Astrocyte of the spinal cord (primary cell): ENCODE measurements at regions not wholly inside any gene's neighbourhood (a gene's known extent, or its start where the extent isn't known, plus 50 kb on each side); places are given as distances from the start of the nearest gene placed in this dataset.

ENCODE experiments used
- DNase-seq: peaks from one replicate; pipeline ENCODE4 v3.0.0; 2011; ENCODE audit warnings: low read depth, low spot score
- H3K4me3 ChIP-seq: 2 replicates; pipeline ENCODE4 v1.5.1; 2011; ENCODE audit warnings: low read depth, mild to moderate bottlenecking, low read length, moderate library complexity
- in situ Hi-C: cut with HindIII; loops from 2 replicates; pipeline ENCODE4 v1.10.0; 2017; ENCODE audit warnings: low sequenced_read_pairs
- TF ChIP-seq, protein P1 (sequence below): IDR thresholded peaks from 2 replicates; pipeline ENCODE4 v1.5.1; 2012; ENCODE audit warnings: low read depth, mild to moderate bottlenecking, low read length, inconsistent platforms

DNA sequence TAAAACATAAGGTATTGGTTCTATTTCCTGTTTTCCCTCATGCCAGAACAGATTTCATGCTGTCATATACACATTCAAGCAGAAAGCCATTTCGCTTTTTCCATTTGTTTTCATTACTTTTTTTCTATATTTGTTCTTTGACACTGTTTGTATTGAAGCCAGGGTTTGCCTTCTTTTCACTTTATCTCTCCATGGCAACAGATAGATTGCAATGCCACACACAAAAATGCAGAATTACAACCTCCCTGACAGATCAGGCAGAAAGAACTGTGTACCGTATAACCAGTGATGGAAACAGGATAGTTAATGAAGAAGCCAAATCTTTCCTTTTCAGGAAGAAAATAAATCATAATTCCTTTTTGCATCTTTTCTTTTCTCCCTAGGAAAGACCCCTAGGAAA lies 103.0 kb upstream of the PCGF5 start:
- no peak for DNase-seq
- no peak overlapping the region for H3K4me3 ChIP-seq
- in situ Hi-C loops: no loop called here
- TF ChIP-seq, protein P1, sequence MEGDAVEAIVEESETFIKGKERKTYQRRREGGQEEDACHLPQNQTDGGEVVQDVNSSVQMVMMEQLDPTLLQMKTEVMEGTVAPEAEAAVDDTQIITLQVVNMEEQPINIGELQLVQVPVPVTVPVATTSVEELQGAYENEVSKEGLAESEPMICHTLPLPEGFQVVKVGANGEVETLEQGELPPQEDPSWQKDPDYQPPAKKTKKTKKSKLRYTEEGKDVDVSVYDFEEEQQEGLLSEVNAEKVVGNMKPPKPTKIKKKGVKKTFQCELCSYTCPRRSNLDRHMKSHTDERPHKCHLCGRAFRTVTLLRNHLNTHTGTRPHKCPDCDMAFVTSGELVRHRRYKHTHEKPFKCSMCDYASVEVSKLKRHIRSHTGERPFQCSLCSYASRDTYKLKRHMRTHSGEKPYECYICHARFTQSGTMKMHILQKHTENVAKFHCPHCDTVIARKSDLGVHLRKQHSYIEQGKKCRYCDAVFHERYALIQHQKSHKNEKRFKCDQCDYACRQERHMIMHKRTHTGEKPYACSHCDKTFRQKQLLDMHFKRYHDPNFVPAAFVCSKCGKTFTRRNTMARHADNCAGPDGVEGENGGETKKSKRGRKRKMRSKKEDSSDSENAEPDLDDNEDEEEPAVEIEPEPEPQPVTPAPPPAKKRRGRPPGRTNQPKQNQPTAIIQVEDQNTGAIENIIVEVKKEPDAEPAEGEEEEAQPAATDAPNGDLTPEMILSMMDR: no peak

DNA sequence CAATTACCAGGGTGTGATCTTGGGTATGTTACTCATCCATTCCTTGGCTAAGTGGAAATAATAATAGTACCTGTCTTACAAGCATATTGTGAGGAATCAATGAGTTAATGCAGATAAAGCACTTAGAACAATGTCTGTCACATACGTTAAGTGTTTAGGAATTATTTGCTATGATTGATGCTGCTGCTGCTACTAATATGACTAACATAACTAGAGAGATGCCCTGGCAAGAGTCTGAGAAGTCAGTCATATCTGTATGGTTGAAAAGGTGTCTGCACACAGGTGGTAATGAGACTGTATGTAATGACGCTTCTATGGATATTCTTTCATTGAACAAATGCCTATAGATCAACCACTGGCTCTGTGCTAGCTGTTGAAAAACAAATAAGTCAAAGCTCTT lies 100.1 kb upstream of the PCGF5 start:
- no peak for DNase-seq
- no peak overlapping the region for H3K4me3 ChIP-seq
- in situ Hi-C loops: no loop called here
- TF ChIP-seq, protein P1: no peak

DNA sequence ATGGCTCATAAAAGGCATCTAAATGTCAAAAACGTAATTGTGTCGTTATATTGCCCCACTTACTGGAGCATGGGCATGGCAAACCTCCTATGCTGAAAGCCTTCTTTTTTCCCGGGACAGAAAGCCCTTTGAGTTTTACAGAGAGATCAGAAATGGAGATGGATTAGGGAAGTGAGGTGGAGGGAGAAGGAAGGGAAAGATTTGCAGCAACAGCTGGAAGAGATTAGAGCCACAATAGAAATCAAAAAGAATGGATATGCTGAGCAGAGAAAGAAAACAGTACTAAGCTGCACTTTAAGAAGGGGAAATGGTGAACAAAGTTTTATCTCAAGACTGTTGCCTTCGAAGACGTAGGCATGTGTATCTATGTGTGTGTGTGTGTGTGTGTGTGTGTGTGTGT lies 97.2 kb upstream of the PCGF5 start:
- no peak overlapping the region for H3K4me3 ChIP-seq
- in situ Hi-C loops: no loop called here
- TF ChIP-seq, protein P1: no peak
- DNase-seq: no peak

DNA sequence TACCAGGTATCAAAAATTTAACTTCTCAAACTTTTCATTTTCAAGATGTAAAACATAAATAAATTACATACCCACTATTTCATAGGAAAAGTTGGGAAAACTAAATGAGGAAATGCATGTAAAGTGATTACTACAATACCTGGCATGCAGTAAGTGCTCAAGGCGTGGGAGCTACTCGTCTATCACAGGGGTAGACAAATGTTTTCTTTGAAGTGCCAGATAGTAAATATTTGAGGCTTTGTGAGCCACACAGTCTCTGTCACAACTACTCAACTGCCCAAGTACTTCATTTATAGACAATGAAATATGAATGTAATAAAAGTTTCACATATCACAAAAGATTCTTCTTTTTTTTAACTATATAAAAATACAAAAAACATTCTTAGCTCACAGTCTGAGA lies 96.4 kb upstream of the PCGF5 start:
- TF ChIP-seq, protein P1: no peak
- in situ Hi-C loops: no loop called here
- H3K4me3 ChIP-seq: no peak overlapping the region
- DNase-seq: no peak

DNA sequence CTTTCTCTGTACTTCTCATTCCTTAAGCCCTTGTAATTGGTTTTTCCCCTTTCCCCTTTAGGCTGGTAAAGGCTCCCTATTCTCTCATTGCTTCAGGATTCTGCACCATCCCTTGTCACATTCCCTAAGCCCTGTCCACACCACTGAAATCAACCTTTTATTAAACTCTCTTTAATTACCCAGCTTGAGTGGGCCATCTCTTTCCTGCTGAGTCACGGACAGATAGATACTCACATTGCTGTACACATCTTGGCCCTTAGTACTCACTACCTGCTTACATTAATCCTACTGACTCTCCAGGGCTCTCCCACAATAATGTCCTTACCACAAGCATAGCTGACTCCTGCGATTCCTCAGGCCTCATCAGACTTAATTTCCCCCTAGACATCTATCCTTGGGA lies 94.0 kb upstream of the PCGF5 start:
- no peak for DNase-seq
- H3K4me3 ChIP-seq: no peak overlapping the region
- TF ChIP-seq, protein P1: no peak
- in situ Hi-C loops: no loop called here

DNA sequence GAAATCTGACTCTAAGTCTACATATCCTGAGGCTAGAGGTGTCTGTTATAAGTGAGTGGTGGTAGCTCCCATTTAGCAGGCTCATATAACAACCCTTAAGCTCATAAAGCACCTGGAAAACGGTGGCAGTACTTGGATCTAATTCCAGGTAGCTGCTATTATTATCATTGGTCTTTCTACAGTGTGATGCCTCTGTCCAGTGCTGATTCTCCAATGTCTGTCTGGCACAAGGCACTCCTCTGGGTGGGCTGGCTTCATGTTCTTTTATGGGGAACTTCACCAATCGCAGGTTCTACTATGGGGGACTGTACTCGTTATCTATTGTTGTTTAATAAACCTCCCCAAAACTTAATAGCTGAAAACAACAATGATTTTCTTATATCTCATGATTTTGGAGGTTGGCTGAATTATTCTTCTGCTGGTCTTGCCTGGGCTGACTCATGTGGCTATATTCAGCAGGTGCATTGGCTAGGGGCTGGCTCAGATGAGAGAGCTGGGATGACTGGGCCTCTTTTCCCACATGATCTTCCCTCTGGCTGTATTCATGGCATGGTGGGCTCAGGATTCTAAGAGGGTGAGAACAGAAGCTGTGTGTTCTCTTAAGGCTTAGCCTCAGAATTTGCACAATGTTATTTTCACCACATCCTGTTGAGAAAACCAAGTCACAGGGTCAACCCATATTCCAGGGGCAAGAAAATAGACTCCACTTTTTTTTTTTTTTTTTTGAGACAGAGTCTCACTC lies 93.0 kb upstream of the PCGF5 start:
- TF ChIP-seq, protein P1: no peak
- in situ Hi-C loops: no loop called here
- no peak for DNase-seq
- no peak overlapping the region for H3K4me3 ChIP-seq

DNA sequence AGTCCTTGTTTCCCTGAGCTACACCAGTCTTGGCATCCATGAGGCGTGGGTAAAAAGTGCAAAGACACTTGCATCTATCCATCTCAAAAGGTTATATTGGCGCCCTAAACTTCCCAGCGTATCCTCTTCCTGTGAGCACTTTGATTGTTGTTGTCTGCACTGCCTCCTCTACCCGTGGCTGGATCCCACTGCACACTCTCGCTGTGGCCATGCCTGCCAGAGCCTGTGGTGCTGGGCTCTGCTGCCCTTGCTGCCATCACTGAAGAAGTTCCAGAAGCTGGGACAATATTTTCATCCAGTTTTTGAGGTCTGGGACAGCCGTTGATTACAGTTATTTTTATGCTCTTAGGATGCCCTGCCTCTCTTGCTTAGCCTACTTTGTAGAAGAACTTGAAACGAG lies 85.3 kb upstream of the PCGF5 start:
- no peak for DNase-seq
- in situ Hi-C loops: no loop called here
- TF ChIP-seq, protein P1: no peak
- no peak overlapping the region for H3K4me3 ChIP-seq
